HepG2 (cell line): ENCODE measurements at regions not wholly inside any gene's neighbourhood (a gene's known extent, or its start where the extent isn't known, plus 50 kb on each side); places are given as distances from the start of the nearest gene placed in this dataset.

ENCODE experiments used
- ATAC-seq: fragments of 200-7000 bp; cut with Tn5 transposase; 3 replicates; pipeline ENCODE4 v1.9.1; 2020; ENCODE audit warnings: mild to moderate bottlenecking, moderate library complexity
- BruUV-seq: library from RNA; stranded (reverse); fragments of 400-500 nt; replicated peaks from 2 replicates; lab custom pipeline; 2021; lab: Mats Ljungman, UMichigan
- CTCF ChIA-PET: fragments of 300-600 bp; formaldehyde crosslinking; extraction: SDS; loops from one replicate; lab custom pipeline; 2021; ENCODE audit warnings: low total read pairs, inconsistent platforms, low intra/inter-chr PET ratio; lab: Yijun Ruan, JAX
- POLR2A ChIA-PET: fragments of 350-600 bp; sonication (Branson Sonifier 250); formaldehyde crosslinking; loops from one replicate; lab custom pipeline; 2020; ENCODE audit warnings: antibody characterized with exemption, inconsistent platforms; lab: Yijun Ruan, JAX
- DNase-seq: peaks from one replicate; pipeline ENCODE4 v3.0.0-alpha.2; 2015; ENCODE audit warnings: low spot score
- FAIRE-seq: peaks from 3 replicates; lab custom pipeline; 2011; peaks lifted over from hg19 to GRCh38; lab: Jason Lieb, UNC
- H2AFZ ChIP-seq: one replicate; pipeline ENCODE4 v1.6.1; 2011; ENCODE audit warnings: low read length, inconsistent platforms
- H3K27ac ChIP-seq: fragments of 300-600 bp; 3 replicates; pipeline ENCODE4 v1.8.0; 2011; ENCODE audit warnings: mixed run types, mild to moderate bottlenecking, mixed read lengths, low read length, inconsistent platforms; ENCODE audit not compliant: insufficient read depth; ENCODE audit errors: extremely low read length
- H3K27me3 ChIP-seq, 2 experiments: fragments of 200-600 bp in 1 of 2; 2 replicates in 1 of 2; 3 replicates in 1 of 2; pipeline versions ENCODE4 v1.6.0 to v1.8.0; 2011; ENCODE audit warnings: low read length in 2 of 2, mild to moderate bottlenecking in 2 of 2, moderate library complexity in 2 of 2, inconsistent platforms in 1 of 2; ENCODE audit not compliant: insufficient read depth in 2 of 2, control insufficient read depth in 1 of 2
- H3K36me3 ChIP-seq, 2 experiments: fragments of 200-600 bp in 1 of 2; replicated peaks in 1 of 2; 2 replicates in 1 of 2; 3 replicates in 1 of 2; pipeline versions ENCODE4 v1.5.1 to v1.8.0; 2011; ENCODE audit warnings: low read length in 2 of 2, inconsistent platforms in 1 of 2; ENCODE audit not compliant: insufficient read depth in 2 of 2, control insufficient read depth in 1 of 2
- H3K4me1 ChIP-seq: 2 replicates; pipeline ENCODE4 v1.5.1; 2012; ENCODE audit warnings: low read length, inconsistent platforms; ENCODE audit not compliant: insufficient read depth
- H3K4me2 ChIP-seq: 2 replicates; pipeline ENCODE4 v1.6.0; 2011; ENCODE audit warnings: low read depth, low read length, inconsistent platforms
- H3K4me3 ChIP-seq, 3 experiments: fragments of 200-600 bp in 1 of 3; sonication (generic), shearing (Covaris generic) in 1 of 3; replicated peaks in 1 of 3; 2 replicates each; pipeline ENCODE4 v1.5.1; 2011 to 2016; ENCODE audit warnings: low read length in 3 of 3, inconsistent platforms in 2 of 3, low read depth in 2 of 3, mild to moderate bottlenecking in 2 of 3, control low read depth in 1 of 3, mixed read lengths in 1 of 3; ENCODE audit not compliant: insufficient read depth in 1 of 3
- H3K79me2 ChIP-seq: one replicate; pipeline ENCODE4 v1.6.1; 2011; ENCODE audit warnings: low read length, inconsistent platforms; ENCODE audit not compliant: insufficient read depth
- H3K9ac ChIP-seq: 2 replicates; pipeline ENCODE4 v1.6.0; 2011; ENCODE audit warnings: mild to moderate bottlenecking, low read depth, low read length, inconsistent platforms; ENCODE audit not compliant: insufficient read depth
- H3K9me3 ChIP-seq: 2 replicates; pipeline ENCODE4 v1.5.1; 2012; ENCODE audit warnings: mild to moderate bottlenecking, low read length
- H4K20me1 ChIP-seq: 2 replicates; pipeline ENCODE4 v1.6.0; 2011; ENCODE audit warnings: inconsistent platforms, mild to moderate bottlenecking, low read length, moderate library complexity; ENCODE audit not compliant: insufficient read depth
- CSRNP2 ChIP-seq: sonication (generic); formaldehyde crosslinking; conservative IDR thresholded peaks from 2 replicates; pipeline ENCODE4 v1.8.0; 2022; ENCODE audit warnings: low read depth, missing genetic modification reagents
- ELF3 ChIP-seq: IDR thresholded peaks from 2 replicates; pipeline ENCODE4 v1.6.1; 2016; ENCODE audit warnings: missing genetic modification reagents, missing compliant biosample characterization
- JUN ChIP-seq: sonication (generic); formaldehyde crosslinking; IDR thresholded peaks from 2 replicates; pipeline ENCODE4 v1.4.0; 2020; ENCODE audit warnings: mild to moderate bottlenecking, missing genetic modification reagents
- NCOA2 ChIP-seq: sonication (generic); formaldehyde crosslinking; IDR thresholded peaks from 2 replicates; pipeline ENCODE4 v1.8.0; 2022; ENCODE audit warnings: inconsistent platforms
- ONECUT2 ChIP-seq: sonication (generic); formaldehyde crosslinking; IDR thresholded peaks from 2 replicates; pipeline ENCODE4 v1.4.0; 2020; ENCODE audit warnings: missing genetic modification reagents
- PHF20 ChIP-seq: sonication (generic); formaldehyde crosslinking; IDR thresholded peaks from 2 replicates; pipeline ENCODE4 v1.5.0; 2020; ENCODE audit warnings: mild to moderate bottlenecking, missing genetic modification reagents
- SKIL ChIP-seq: sonication (generic); formaldehyde crosslinking; IDR thresholded peaks from 2 replicates; pipeline ENCODE4 v1.8.0; 2022; ENCODE audit warnings: missing genetic modification reagents, mild to moderate bottlenecking, moderate library complexity, borderline replicate concordance
- WGBS: methylation state at CpG from one replicate; pipeline ENCODE4 v1.1.6; 2017; ENCODE audit warnings: low lambda C conversion rate; 5-methylcytosine and 5-hydroxymethylcytosine counted together
- in situ Hi-C: cut with HindIII; loops from 2 replicates; pipeline ENCODE4 v1.10.0; 2017; ENCODE audit warnings: low pct_unique_long_range_greater_than_20kb; ENCODE audit not compliant: extremely low pct_ligation_motif_present
- intact Hi-C: fragments of 100-400 bp; cut with micrococcal nuclease; formaldehyde crosslinking; loops from one replicate; pipeline ENCODE4 v1.10.0; 2022; ENCODE audit not compliant: unreplicated experiment
- TF ChIP-seq, protein P1 (sequence below): sonication (generic); formaldehyde crosslinking; IDR thresholded peaks from 2 replicates; pipeline ENCODE4 v1.5.1; 2020; ENCODE audit warnings: missing genetic modification reagents, mild to moderate bottlenecking, borderline replicate concordance
- TF ChIP-seq, protein P2 (sequence below): sonication (generic); formaldehyde crosslinking; IDR thresholded peaks from 2 replicates; pipeline ENCODE4 v1.4.0; 2020; ENCODE audit warnings: missing genetic modification reagents, borderline replicate concordance
- TF ChIP-seq, protein P3 (sequence below): sonication (generic); formaldehyde crosslinking; IDR thresholded peaks from 2 replicates; pipeline ENCODE4 v1.4.0; 2020; ENCODE audit warnings: mild to moderate bottlenecking, missing genetic modification reagents
- TF ChIP-seq, protein P4 (sequence below): sonication (generic); formaldehyde crosslinking; IDR thresholded peaks from 2 replicates; pipeline ENCODE4 v1.4.0; 2020; ENCODE audit warnings: low read depth, missing genetic modification reagents

- TF ChIP-seq, protein P1, sequence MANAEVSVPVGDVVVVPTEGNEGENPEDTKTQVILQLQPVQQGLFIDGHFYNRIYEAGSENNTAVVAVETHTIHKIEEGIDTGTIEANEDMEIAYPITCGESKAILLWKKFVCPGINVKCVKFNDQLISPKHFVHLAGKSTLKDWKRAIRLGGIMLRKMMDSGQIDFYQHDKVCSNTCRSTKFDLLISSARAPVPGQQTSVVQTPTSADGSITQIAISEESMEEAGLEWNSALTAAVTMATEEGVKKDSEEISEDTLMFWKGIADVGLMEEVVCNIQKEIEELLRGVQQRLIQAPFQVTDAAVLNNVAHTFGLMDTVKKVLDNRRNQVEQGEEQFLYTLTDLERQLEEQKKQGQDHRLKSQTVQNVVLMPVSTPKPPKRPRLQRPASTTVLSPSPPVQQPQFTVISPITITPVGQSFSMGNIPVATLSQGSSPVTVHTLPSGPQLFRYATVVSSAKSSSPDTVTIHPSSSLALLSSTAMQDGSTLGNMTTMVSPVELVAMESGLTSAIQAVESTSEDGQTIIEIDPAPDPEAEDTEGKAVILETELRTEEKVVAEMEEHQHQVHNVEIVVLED (CRISPR knock-in tag) = no peak
- TF ChIP-seq JUN (CRISPR knock-in tag) (no peak), SKIL (no peak), CSRNP2 (CRISPR knock-in tag) (no peak)
These were observed 284.7 kb upstream of the CITED2 start (continued) for GRCh38 chr6:139659196-139659595.

DNA sequence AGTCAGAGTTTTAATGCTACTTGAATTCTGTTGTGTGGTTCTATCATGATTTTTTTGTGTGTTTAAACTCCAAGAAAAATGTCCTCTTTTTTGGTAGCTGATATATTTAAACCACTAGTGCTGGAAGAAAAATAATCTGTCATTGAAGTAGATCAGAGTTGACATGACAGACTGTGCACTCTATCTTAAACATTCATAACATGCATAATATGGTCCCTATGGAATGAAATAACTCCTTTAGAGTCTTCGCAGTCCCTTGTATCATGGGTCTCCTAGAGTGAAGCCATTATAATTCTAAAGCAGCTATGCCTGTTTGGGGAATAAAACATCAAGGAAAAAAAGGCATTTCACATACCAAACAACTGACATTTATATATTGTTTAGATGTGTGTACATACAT lies 282.7 kb upstream of the CITED2 start:
- no TSS peak for BruUV-seq
- Histone ChIP-seq H3K9ac (no peak overlapping the region), H3K4me2 (no peak overlapping the region), H3K27me3 (no peaks in the 10 kb centered on the region), H2AFZ (no peak overlapping the region), H3K9me3 (no peaks in the 10 kb centered on the region), H3K4me3 (no peak overlapping the region), H3K27ac (no peak overlapping the region), H3K4me1 (peaks cover 31% of the 10 kb centered on the region), H4K20me1 (no peaks in the 10 kb centered on the region), H3K79me2 (no peaks in the 10 kb centered on the region), H3K36me3 (no peaks in the 10 kb centered on the region)
- POLR2A ChIA-PET = interaction anchor here (1.2 kb wide), 1 partner anchor 283 kb away, joined by 3 read pairs; the partner anchor contains the start of gene CITED2
- 88% methylated on average over 1 of the region's 1 CpG for WGBS
- DNase-seq (no peak), ATAC-seq (no peak), FAIRE-seq (no peak)
- in situ Hi-C loops (no loop called here), intact Hi-C loops (loop anchor here (5.0 kb wide), 1 partner anchor 175 kb away; no protein-coding TSS in a partner anchor)
- CTCF ChIA-PET = no interaction called here
- TF ChIP-seq NCOA2 (CRISPR knock-in tag) (no peak), PHF20 (no peak), ELF3 (CRISPR knock-in tag) (no peak), ONECUT2 (no peak)
- TF ChIP-seq, protein P2, sequence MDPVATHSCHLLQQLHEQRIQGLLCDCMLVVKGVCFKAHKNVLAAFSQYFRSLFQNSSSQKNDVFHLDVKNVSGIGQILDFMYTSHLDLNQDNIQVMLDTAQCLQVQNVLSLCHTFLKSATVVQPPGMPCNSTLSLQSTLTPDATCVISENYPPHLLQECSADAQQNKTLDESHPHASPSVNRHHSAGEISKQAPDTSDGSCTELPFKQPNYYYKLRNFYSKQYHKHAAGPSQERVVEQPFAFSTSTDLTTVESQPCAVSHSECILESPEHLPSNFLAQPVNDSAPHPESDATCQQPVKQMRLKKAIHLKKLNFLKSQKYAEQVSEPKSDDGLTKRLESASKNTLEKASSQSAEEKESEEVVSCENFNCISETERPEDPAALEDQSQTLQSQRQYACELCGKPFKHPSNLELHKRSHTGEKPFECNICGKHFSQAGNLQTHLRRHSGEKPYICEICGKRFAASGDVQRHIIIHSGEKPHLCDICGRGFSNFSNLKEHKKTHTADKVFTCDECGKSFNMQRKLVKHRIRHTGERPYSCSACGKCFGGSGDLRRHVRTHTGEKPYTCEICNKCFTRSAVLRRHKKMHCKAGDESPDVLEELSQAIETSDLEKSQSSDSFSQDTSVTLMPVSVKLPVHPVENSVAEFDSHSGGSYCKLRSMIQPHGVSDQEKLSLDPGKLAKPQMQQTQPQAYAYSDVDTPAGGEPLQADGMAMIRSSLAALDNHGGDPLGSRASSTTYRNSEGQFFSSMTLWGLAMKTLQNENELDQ (CRISPR knock-in tag) = no peak
- TF ChIP-seq, protein P3, sequence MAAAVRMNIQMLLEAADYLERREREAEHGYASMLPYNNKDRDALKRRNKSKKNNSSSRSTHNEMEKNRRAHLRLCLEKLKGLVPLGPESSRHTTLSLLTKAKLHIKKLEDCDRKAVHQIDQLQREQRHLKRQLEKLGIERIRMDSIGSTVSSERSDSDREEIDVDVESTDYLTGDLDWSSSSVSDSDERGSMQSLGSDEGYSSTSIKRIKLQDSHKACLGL (CRISPR knock-in tag) = no peak
- TF ChIP-seq, protein P4, sequence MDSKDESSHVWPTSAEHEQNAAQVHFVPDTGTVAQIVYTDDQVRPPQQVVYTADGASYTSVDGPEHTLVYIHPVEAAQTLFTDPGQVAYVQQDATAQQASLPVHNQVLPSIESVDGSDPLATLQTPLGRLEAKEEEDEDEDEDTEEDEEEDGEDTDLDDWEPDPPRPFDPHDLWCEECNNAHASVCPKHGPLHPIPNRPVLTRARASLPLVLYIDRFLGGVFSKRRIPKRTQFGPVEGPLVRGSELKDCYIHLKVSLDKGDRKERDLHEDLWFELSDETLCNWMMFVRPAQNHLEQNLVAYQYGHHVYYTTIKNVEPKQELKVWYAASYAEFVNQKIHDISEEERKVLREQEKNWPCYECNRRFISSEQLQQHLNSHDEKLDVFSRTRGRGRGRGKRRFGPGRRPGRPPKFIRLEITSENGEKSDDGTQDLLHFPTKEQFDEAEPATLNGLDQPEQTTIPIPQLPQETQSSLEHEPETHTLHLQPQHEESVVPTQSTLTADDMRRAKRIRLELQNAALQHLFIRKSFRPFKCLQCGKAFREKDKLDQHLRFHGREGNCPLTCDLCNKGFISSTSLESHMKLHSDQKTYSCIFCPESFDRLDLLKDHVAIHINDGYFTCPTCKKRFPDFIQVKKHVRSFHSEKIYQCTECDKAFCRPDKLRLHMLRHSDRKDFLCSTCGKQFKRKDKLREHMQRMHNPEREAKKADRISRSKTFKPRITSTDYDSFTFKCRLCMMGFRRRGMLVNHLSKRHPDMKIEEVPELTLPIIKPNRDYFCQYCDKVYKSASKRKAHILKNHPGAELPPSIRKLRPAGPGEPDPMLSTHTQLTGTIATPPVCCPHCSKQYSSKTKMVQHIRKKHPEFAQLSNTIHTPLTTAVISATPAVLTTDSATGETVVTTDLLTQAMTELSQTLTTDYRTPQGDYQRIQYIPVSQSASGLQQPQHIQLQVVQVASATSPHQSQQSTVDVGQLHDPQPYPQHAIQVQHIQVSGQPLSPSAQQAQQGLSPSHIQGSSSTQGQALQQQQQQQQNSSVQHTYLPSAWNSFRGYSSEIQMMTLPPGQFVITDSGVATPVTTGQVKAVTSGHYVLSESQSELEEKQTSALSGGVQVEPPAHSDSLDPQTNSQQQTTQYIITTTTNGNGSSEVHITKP (CRISPR knock-in tag) = no peak
